Neuronal stem cell (in vitro differentiated cells): ENCODE measurements at regions not wholly inside any gene's neighbourhood (a gene's known extent, or its start where the extent isn't known, plus 50 kb on each side); places are given as distances from the start of the nearest gene placed in this dataset.
"Not testable (repeated sequence)": the region's sequence is repeated elsewhere in the genome, so short reads cannot be mapped to it uniquely, and the experiment has no call there.

Source experiments
- DNase-seq: peaks from one replicate; pipeline ENCODE4 v3.0.0-alpha.2; 2013; ENCODE audit warnings: low spot score
- H2AFZ ChIP-seq: one replicate; pipeline ENCODE4 v1.6.1; 2013; ENCODE audit warnings: mild to moderate bottlenecking, low read length, inconsistent platforms
- H2AK5ac ChIP-seq: 2 replicates; pipeline ENCODE4 v1.6.1; 2013; ENCODE audit warnings: low read depth, mild to moderate bottlenecking, inconsistent platforms, low read length, moderate library complexity, mixed read lengths
- H2BK120ac ChIP-seq: 2 replicates; pipeline ENCODE4 v1.6.1; 2013; ENCODE audit warnings: low read depth, mild to moderate bottlenecking, inconsistent platforms, low read length, moderate library complexity, mixed read lengths
- H2BK12ac ChIP-seq: one replicate; pipeline ENCODE4 v1.6.1; 2013; ENCODE audit warnings: low read length, inconsistent platforms
- H2BK15ac ChIP-seq: 2 replicates; pipeline ENCODE4 v1.6.1; 2013; ENCODE audit warnings: mild to moderate bottlenecking, low read length, inconsistent platforms, mixed read lengths
- H2BK5ac ChIP-seq: one replicate; pipeline ENCODE4 v1.6.1; 2013; ENCODE audit warnings: inconsistent platforms, mild to moderate bottlenecking, low read length, moderate library complexity
- H3K14ac ChIP-seq: one replicate; pipeline ENCODE4 v1.6.1; 2013; ENCODE audit warnings: low read length, inconsistent platforms
- H3K18ac ChIP-seq: 2 replicates; pipeline ENCODE4 v1.6.1; 2013; ENCODE audit warnings: low read length, inconsistent platforms
- H3K23ac ChIP-seq: 2 replicates; pipeline ENCODE4 v1.6.1; 2013; ENCODE audit warnings: low read depth, mild to moderate bottlenecking, mixed read lengths, low read length, inconsistent platforms; ENCODE audit not compliant: poor library complexity
- H3K27ac ChIP-seq: replicated peaks from 3 replicates; pipeline ENCODE4 v1.5.1; 2013; ENCODE audit warnings: low read length, inconsistent platforms
- H3K27me3 ChIP-seq, 3 experiments: 2 replicates each; pipeline ENCODE4 v1.6.1; 2013; ENCODE audit warnings: low read length in 3 of 3, mild to moderate bottlenecking in 2 of 3, inconsistent platforms in 1 of 3, low read depth in 1 of 3, mixed read lengths in 1 of 3, moderate library complexity in 1 of 3; ENCODE audit not compliant: control insufficient read depth in 3 of 3, insufficient read depth in 3 of 3
- H3K36me3 ChIP-seq, 2 donors: replicated peaks in 1 of 2; 2 replicates each; pipeline ENCODE4 v1.6.1; 2013; ENCODE audit warnings: low read length in 2 of 2; ENCODE audit not compliant: control insufficient read depth in 2 of 2, insufficient read depth in 2 of 2
- H3K4ac ChIP-seq: 2 replicates; pipeline ENCODE4 v1.6.1; 2013; ENCODE audit warnings: inconsistent platforms, mild to moderate bottlenecking, low read length, moderate library complexity
- H3K4me1 ChIP-seq, 2 donors: 1 replicate in 1 of 2; 2 replicates in 1 of 2; pipeline ENCODE4 v1.6.1; 2013; ENCODE audit warnings: low read length in 2 of 2, low read depth in 1 of 2; ENCODE audit not compliant: control insufficient read depth in 2 of 2, insufficient read depth in 1 of 2
- H3K4me2 ChIP-seq: one replicate; pipeline ENCODE4 v1.6.1; 2013; ENCODE audit warnings: mild to moderate bottlenecking, low read length, inconsistent platforms; ENCODE audit not compliant: insufficient read depth, poor library complexity, severe bottlenecking
- H3K4me3 ChIP-seq, 2 donors: 2 replicates each; pipeline ENCODE4 v1.5.1; 2013; ENCODE audit warnings: low read length in 2 of 2, mild to moderate bottlenecking in 2 of 2, inconsistent platforms in 1 of 2, moderate library complexity in 1 of 2
- H3K79me1 ChIP-seq: one replicate; pipeline ENCODE4 v1.6.1; 2013; ENCODE audit warnings: low read depth, mild to moderate bottlenecking, inconsistent platforms, low read length, moderate library complexity
- H3K9ac ChIP-seq: one replicate; pipeline ENCODE4 v1.6.1; 2013; ENCODE audit warnings: mild to moderate bottlenecking, low read depth, low read length, inconsistent platforms; ENCODE audit not compliant: poor library complexity
- H3K9me3 ChIP-seq, 2 donors: replicated peaks in 1 of 2; 2 replicates each; pipeline versions ENCODE3 to v1.6.1; 2013; ENCODE audit warnings: low read length in 2 of 2, mild to moderate bottlenecking in 2 of 2, inconsistent platforms in 1 of 2, low read depth in 1 of 2, mixed read lengths in 1 of 2, moderate library complexity in 1 of 2; ENCODE audit not compliant: control insufficient read depth in 2 of 2, insufficient read depth in 1 of 2
- H4K8ac ChIP-seq: one replicate; pipeline ENCODE4 v1.6.1; 2013; ENCODE audit warnings: low read depth, mild to moderate bottlenecking, inconsistent platforms, low read length, moderate library complexity
- H4K91ac ChIP-seq: one replicate; pipeline ENCODE4 v1.6.1; 2013; ENCODE audit warnings: low read length, low read depth, mild to moderate bottlenecking, inconsistent platforms; ENCODE audit not compliant: poor library complexity
- WGBS, 2 donors: extraction: QIAGEN DNeasy Blood & Tissue Kit; methylation state at CpG; one replicate each; pipeline ENCODE4 v1.1.7; 2013; ENCODE audit warnings: missing lambda C conversion rate in 2 of 2, mixed read lengths in 1 of 2; ENCODE audit not compliant: insufficient read length in 2 of 2, insufficient replicate concordance in 1 of 2; ENCODE audit errors: extremely low coverage in 2 of 2; 5-methylcytosine and 5-hydroxymethylcytosine counted together

DNA sequence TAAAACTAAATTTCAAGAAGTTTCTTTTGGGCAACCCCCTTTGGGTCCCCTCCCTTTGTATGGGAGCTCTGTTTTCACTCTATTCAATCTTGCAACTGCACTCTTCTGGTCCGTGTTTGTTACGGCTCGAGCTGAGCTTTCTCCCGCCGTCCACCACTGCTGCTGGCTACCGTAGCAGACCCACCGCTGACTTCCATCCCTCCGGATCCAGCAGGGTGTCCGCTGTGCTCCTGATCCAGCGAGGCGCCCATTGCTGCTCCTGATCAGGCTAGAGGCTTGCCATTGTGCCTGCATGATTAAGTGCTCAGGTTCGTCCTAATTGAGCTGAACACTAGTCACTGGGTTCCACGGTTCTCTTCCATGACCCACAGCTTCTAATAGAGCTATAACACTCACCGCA, 64.9 kb upstream of the ARSJ start:
- H3K79me1 ChIP-seq, DNase-seq, H2AFZ ChIP-seq, H2BK15ac ChIP-seq, H2AK5ac ChIP-seq, H2BK120ac ChIP-seq, H3K4ac ChIP-seq, H3K14ac ChIP-seq, H3K18ac ChIP-seq, H4K8ac ChIP-seq, H3K4me2 ChIP-seq, H2BK12ac ChIP-seq, H3K27ac ChIP-seq, H4K91ac ChIP-seq, H3K27me3 ChIP-seq, H3K36me3 ChIP-seq, H3K23ac ChIP-seq, H3K4me1 ChIP-seq, H3K9ac ChIP-seq, H3K4me3 ChIP-seq, H3K9me3 ChIP-seq, H2BK5ac ChIP-seq: not testable (repeated sequence)
- WGBS, 2 donors = no CpG with 5 or more reads among the region's 14 CpGs

DNA sequence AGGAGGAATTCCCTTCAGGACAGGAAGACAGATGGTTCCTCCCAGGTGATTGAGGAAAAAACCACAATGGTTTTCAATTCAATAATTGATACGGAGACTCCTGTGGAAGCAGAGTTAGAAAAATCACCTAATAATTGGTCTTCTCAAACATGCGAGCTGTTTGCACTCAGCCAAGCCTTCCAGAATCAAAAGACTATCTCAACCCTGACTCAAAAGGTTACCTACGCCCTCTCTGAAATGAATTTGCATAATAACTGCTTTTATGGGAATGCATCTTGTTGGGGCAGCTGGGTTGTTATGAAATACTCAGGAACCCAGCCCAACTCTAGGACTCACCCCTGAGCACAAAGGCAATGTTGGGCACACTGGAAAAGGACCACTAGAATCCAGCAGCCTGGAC, 66.9 kb upstream of the ARSJ start:
- Histone ChIP-seq H2BK12ac (no peak overlapping the region), H3K36me3 (no peaks in the 10 kb centered on the region), H3K23ac (no peak overlapping the region), H3K4me3 (no peak overlapping the region), H2BK5ac (no peak overlapping the region), H2AFZ (no peak overlapping the region), H3K9me3 (no peaks in the 10 kb centered on the region), H3K4me1 (no peaks in the 10 kb centered on the region), H3K18ac (no peak overlapping the region), H3K4me2 (no peak overlapping the region), H4K8ac (no peak overlapping the region), H3K9ac (no peak overlapping the region), H2BK15ac (no peak overlapping the region), H3K27me3 (no peaks in the 10 kb centered on the region), H3K79me1 (no peaks in the 10 kb centered on the region), H4K91ac (no peak overlapping the region), H3K4ac (no peak overlapping the region), H3K27ac (no peak overlapping the region), H2AK5ac (no peak overlapping the region), H3K14ac (no peak overlapping the region), H2BK120ac (no peak overlapping the region)
- no CpG with 5 or more reads among the region's 3 CpGs for WGBS, 2 donors
- DNase-seq = no peak

DNA sequence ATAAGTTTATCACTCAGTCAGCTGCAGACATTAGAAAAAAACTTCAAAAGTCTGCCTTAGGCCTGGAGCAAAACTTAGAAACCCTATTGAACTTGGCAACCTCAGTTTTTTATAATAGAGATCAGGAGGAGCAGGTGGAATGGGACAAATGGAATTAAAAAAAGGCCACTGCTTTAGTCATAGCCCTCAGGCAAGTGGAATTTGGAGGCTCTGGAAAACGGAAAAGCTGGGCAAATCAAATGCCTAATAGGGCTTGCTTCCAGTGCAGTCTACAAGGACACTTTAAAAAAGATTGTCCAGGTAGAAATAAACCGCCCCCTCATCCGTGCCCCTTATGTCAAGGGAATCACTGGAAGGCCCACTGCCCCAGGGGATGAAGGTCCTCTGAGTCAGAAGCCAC, 68.7 kb upstream of the ARSJ start:
- not testable (repeated sequence) for H3K23ac ChIP-seq, H2BK5ac ChIP-seq, H2AK5ac ChIP-seq, H4K91ac ChIP-seq, H3K4me3 ChIP-seq, DNase-seq, H2BK120ac ChIP-seq, H3K36me3 ChIP-seq, H3K79me1 ChIP-seq, H2BK12ac ChIP-seq, H3K4me2 ChIP-seq, H3K9ac ChIP-seq, H3K9me3 ChIP-seq, H3K27ac ChIP-seq, H3K4ac ChIP-seq, H2AFZ ChIP-seq, H3K14ac ChIP-seq, H4K8ac ChIP-seq, H2BK15ac ChIP-seq, H3K27me3 ChIP-seq, H3K4me1 ChIP-seq, H3K18ac ChIP-seq
- WGBS, 2 donors = no CpG with 5 or more reads among the region's 3 CpGs

DNA sequence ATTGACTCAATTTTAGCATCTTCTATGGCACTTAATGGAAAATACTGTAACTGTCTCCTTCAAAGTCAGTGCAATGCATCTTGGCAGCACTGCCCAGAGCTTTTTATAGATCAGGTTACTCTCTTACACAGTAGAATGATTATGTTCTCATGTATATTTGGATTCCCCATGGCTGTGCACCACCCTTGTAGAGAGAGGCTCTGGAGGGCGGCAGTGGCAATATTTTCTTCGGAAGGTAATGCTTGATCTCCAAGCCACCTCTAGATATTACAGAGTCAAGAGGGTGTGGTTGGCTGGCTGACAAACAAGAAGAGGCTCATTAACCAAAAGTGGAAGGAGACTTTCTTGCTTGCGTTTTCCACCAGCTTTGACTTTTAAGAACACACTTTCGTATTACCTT, 72.8 kb upstream of the ARSJ start:
- WGBS, 2 donors = no CpG with 5 or more reads among the region's 4 CpGs
- no peak overlapping the region for H4K8ac ChIP-seq
- no peak overlapping the region for H3K27ac ChIP-seq
- H4K91ac ChIP-seq = no peak overlapping the region
- H3K23ac ChIP-seq = no peak overlapping the region
- H3K4ac ChIP-seq = no peak overlapping the region
- H3K4me1 ChIP-seq = no peaks in the 10 kb centered on the region
- no peak for DNase-seq
- H3K9ac ChIP-seq = no peak overlapping the region
- no peak overlapping the region for H3K14ac ChIP-seq
- no peak overlapping the region for H2BK5ac ChIP-seq
- H2BK15ac ChIP-seq = no peak overlapping the region
- H3K4me3 ChIP-seq = no peak overlapping the region
- H2AFZ ChIP-seq = no peak overlapping the region
- H3K27me3 ChIP-seq = no peaks in the 10 kb centered on the region
- no peaks in the 10 kb centered on the region for H3K79me1 ChIP-seq
- H3K36me3 ChIP-seq = no peaks in the 10 kb centered on the region
- no peak overlapping the region for H2BK12ac ChIP-seq
- H2BK120ac ChIP-seq = no peak overlapping the region
- no peak overlapping the region for H3K18ac ChIP-seq
- H2AK5ac ChIP-seq = no peak overlapping the region
- no peak overlapping the region for H3K4me2 ChIP-seq
- H3K9me3 ChIP-seq = no peaks in the 10 kb centered on the region
